Kidney glomerular epithelial cell (primary cell): ENCODE measurements at regions not wholly inside any gene's neighbourhood (a gene's known extent, or its start where the extent isn't known, plus 50 kb on each side); places are given as distances from the start of the nearest gene placed in this dataset.

Experiments
- DNase-seq: peaks from one replicate; lab custom pipeline; 2025; lab: John Stamatoyannopoulos, UW

DNA sequence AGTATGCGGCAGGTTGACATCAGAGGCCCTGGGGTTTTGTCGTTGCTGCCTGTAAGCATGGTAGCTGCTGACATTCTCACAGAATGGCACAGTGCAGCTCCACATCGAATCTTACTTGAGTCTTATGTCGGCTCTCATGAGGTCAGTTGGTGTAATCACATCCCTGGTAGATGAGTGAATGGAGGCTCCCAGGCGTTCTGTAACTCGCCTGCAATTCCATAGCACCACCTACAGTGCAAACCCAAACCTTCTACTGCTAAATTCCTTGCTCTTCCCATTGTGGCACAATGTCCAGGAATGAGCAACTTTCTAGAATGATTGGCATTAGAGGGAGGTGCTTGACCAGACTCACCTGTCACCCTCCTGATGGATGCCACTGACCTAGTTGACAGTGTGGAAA lies 578.4 kb downstream of the CCDC171 start:
- peak; percentile 37 for DNase-seq

DNA sequence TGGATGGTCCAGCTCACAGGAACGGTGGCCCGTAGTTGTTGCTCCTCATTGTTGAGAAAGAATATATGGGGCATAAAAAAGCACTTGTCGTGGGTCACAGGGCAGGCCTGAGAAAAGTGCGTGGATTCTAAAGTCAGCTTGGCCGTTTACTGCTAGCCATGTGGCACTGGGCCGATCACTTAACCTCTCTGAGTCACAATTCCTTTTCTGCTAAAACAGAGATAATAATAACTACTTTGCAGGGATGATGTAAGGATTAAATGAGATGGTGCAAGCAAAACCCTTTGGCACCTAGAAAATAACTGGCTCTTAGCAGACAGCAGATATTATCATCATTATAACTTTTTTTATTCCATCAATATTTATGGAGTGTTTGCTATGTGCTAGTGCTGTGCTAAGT lies 579.7 kb downstream of the CCDC171 start:
- DNase-seq = no peak

DNA sequence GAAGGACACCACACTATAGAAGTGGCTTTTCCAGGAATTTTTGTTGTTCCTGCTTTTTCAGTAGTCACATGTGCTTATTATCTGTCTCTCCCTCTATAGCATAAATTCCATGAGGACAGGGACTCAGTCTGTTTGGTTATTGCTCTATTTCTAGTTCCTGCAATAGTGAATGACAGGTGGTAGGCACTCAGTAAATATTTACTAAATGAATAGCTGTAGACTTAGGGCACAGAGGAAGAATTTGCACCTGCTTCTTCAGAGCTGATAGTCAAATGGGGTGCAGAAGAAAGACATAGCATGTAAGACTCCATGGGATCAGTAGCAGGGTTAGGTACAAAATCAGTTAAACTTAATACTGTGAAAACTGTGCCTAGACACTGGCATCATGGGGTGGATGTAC lies 580.2 kb downstream of the CCDC171 start:
- DNase-seq = no peak

DNA sequence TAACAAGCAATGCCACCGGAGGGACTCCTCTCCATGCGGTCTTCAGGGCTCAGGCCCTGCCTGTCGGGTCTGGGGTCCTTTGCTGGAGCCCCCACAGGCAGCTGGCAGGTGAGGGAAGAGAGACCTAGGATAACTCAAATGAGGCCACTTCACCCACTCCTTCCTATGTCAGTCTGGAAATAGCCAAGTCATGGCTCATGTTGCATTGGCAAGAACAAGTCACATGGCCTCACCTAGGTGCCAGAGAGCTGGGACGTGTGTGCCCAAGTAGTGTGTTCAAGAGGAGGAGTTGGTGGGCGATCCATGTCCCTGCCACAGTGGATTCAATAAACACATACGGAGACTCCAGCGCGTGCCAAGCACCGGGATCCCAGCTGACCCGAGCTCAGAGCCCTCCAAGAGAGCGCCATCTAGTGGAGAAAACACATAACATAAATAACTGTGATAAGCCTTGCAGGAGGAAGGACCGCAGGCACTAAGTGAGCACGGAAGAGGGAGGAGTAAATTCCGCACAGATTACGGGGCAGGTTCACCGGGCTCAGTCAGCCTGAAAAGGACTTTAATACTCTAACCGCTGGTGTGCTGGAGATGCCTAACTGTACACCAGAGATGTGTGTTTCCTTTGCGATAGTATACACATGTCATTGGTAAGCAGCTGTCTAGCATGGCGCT lies 580.8 kb downstream of the CCDC171 start:
- peak; percentile 91 for DNase-seq

DNA sequence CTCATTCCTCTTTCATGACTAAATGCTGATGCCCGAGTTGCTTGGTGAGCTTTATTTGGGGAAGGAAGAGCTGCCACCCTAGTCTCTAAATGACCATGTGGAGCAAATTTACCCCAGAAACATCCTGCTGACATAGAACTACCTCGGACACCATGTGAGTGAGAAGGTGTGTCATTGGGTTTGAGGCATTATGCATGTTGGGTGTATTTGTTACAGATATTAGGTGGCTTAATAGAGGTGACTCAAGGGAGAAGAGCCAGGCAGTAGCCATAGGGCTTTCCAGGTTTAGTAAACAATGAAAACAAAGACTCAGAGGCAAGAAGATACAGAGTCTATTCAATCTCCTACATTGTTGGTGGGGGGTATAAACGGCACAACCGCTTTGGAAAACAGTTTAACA lies 581.5 kb downstream of the CCDC171 start:
- no peak for DNase-seq

DNA sequence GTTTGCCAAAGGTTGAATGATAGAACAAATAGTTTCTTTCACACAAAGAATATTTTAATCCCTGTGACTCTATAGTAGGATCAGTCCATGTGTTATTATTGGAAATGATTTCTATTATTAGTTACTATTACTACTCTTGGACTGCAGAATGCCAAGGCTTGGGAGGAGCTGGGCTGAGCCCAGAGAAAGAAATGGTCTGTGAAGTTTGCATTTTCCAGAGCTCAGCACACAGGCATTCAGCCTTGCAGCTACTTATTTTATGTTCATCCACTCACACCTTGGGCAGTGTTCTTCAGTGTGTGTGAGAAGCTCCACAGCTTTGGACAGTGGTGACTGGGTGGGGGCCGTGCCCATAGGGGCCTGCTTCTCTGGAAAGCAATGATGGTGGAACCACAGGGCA lies 583.1 kb downstream of the CCDC171 start:
- DNase-seq = peak; percentile 22

DNA sequence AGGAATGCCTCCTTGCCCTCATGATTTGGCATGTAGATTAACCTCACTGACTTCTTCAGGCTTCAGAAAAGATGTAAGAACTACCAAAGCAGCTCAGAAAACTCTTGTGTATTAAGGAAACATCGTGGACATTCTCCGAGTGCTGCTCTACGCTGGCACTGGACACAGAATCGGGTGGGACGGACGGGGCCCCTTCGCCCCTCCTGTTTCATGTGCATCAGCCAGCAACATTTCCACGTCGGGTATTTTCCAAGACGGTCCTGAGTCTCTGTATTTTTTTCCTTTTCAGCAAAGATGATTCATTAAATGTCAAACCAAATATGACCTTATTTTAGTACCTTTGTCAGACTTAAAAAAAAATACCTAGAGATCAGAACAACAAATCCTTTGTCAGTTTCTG lies 583.6 kb downstream of the CCDC171 start:
- DNase-seq = peak; percentile 55

DNA sequence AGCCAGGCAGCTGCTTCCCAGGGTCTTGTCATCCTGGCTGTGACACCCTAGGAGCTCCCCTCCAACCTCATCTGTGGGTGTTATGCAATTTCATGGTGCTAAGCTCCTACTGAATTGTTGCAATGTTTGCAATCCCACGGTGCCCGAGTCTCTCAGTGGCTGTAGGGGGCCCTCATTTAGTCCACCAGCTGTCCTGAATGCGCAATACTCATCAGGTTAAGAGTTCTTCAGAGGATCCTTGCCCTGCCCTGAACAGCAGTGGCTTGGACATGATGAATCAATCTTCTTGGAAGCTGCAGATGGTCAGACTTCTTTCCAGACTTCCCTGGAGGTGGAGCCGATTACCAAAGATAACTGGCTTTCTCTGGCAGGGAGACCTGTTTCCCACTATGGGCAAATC lies 584.1 kb downstream of the CCDC171 start:
- peak; percentile 55 for DNase-seq

DNA sequence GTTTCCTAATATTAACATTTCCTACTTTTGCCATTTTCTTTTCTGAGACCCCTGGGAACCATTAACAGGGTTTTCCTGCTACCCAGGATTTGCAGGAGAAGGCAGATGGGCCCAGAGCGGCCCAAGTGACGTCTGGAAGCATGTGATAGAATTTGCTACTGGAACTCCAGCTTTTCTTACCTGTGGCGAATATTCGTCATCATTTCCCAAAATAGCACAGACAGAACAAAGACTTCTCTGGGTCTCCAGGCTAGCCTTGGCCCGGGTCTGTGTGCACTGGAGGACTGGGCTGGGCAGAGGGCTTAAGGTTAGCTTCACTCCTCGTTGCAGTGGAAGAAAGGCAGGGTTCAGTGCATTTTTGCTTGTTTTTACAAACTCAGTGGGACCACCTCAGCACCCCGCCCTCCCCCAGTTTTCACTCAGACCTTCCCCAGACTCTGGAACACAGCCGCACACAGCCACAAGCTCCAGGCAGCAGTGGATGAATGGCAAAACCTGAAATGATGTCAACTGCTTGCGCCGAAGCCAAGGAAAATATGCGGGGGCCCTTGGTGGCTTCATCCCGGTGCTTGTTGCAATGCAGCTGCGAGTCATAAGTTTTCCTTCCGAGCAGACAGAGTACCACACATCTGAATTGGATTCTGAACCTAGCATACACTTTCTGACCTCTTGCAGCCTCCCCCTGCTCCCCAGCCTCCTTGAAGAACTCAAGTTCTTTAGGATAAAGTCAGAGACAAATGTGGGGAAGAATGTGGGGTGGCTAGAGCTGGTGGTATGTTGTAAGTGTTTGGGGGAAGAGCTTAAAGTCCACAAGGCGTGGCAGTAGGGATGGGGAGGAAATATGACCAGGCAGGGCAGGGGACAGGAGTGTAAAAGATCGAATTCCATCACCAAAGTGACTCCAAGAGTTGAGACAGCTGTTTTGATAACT lies 586.0 kb downstream of the CCDC171 start:
- DNase-seq = peak; percentile 56

DNA sequence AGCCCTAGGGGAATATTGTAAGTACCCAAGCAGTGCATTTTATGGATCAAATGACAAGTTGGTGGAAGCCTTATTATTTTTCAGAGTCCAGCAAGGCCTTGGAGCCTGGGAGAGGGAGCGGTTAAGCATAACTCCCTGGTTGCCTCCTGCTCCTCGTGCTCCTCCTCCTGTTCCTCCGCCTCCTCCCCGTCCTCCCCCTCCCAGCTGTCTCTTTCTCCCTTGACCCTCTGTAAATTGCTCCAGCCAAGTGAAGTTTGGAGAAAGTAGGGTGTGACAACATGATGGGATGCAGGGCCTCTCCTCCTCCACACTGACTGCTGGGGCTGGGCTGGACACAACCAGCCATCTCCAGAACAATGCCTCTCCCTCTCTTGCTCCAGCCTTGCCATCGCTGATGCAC lies 586.9 kb downstream of the CCDC171 start:
- no peak for DNase-seq

DNA sequence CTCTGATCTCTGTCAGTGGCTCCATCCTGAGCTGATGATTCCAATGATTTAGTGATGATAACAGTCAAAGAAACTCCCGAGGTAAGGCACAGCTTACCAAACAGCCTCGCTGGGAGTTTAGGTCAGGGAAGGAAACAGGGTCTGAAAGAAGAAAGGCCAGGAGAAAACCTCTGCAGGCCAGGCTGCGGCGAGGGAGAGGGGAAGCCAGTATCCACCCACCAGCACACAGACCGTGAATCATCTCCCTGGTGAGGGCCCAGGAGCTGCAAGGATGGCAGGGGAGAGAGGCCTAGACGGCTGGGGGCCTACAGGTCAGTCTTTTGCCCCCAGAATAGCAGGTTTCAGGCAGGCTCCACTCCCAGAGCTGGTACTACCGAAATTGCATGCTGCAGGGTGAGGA lies 590.5 kb downstream of the CCDC171 start:
- no peak for DNase-seq

DNA sequence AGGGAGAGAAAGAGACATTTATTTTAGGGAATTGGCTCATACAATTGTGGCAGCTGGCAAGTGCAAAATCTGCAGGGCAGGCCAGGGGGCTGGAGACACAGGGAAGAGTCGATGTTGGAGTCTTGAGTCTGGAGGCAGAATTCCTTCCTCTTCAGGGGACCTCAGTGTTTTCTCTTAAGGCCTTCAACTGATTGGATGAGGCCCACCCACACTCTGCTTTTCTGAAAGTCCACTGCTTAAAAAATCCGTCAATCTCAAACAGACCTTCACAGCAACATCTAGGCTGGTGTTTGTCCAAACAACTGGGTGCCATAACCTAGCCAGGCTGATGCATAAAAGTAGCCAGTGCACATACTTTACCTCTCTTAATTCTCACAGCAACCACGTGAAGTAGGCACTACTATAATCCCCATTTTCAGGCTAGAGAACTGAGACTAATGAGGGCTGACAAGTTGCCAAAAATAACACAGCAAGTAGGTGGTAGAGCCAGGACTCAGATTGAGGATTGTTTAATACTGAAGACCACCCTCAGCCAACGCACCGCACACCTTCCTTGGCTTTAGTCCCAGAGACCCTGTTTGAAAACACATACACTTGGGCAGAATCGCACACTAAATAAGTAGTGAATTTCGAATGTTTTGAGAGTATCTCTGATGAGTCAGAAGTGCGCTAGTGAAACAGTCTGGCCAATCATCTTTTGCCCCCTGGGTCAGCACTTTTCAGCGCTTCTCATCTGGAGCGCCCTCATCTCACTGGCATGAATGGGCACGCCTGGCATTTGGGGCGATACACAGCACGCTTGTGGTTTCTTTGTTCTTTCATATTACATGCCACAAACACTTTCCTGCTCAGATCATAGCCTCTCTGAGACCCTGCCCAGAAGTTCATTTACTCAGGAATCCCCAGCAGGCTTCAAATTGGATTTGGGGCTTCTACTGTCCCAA lies 591.4 kb downstream of the CCDC171 start:
- DNase-seq = no peak

DNA sequence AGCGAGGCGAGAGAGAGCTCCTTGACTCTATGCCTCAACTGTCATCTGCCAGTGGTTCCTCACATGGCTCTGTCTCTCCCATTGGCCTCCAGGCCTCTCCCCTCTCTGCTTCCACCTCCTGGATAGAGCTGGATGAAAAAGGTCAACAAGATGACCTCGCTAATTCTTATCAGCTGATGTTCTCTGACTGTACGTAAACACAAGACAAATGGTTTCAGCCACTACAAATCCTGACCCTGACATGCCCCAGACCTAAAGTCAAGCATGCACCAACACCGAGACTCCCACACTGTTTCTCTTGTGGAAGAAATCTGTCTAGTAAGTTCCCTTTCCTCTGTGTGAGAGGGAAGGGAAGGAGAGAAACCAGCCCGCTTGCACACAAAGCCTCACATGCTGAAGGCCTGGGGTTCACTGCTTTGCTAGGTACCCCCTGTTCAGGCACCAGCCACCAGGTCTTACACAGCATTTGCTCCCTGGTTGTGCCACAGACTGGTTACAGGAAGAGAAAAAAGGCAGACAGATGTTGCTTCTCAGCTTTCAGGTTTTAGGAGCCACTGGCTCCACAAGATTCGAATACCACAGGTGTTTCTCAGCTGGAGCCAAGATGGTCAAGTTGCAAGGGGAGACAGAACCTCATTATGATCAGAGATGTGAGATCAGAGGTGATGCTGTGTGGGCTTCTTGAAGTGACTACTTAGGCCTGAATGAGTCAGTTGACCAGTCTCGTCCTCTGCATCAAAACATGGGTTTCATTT lies 592.5 kb downstream of the CCDC171 start:
- no peak for DNase-seq

DNA sequence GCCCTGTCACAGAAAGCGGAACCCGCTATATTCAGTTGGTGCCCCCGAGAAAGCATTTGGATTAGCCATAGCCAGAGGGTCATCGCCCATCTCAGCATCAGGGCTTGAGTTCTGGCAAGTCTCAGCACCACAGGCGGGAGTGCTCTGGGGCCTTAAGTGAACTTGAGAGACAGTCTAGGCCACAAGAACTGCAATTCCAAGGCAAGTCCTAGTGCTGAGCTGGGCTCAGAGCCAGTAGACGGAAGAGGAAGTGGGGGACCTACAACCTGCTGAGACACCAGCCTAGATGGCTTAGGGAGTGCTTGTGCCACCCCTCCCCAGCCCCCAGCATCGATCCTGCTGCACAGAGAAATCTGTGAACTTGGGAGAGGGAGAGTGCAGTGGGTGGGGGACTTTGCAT lies 594.9 kb downstream of the CCDC171 start:
- DNase-seq = no peak

DNA sequence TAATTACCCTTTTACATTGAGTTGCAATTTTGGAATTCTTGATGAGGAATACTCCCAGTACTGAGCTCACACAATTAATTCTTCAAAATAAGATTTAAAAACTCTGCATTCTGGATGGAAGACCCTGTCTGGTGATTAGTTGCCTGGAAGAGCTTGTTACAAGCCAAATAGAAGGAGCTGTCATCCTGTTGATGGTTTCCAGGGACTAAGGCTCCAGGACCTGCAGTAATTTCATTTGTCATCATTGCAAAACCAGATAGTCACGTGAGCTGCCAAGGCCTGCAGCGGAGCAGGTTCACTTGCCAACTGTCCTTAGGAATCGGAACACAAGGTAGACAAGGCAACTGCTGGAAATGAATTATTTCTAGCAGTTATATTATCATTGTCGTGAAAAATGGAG lies 597.7 kb downstream of the CCDC171 start:
- DNase-seq = no peak

DNA sequence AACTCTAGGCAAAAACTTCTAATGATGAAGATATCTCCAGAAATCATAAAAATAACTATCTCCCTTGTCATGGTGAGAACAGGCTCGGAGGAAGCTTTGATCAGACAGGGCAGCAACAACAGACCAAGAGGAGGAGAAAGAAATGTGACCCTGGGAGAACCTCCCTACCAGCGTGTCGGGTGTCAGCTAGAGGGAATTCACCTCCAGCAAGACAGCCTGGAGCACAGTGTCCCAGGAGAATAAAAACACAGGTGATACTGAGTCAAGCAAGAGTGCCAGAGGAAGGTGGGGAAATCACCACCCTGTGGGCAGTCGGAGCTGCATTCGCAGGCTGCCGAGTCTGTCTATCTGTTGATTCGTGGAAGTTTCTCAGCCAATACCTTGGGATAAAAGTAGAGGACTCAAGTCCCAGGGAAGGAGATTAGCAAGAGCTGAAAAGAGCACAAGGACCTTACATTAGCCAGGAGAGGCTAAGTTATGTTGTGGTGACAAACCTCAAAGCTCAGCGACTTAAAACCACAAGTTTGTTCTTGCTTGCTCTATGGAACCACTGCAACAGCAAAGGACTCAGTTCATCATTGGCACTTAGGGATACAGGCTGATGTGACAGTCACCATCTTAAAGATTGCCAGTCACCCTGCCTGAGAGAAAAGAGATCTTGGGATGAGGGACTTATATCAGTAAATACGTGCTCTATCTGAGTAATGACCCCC lies 598.3 kb downstream of the CCDC171 start:
- DNase-seq = no peak

DNA sequence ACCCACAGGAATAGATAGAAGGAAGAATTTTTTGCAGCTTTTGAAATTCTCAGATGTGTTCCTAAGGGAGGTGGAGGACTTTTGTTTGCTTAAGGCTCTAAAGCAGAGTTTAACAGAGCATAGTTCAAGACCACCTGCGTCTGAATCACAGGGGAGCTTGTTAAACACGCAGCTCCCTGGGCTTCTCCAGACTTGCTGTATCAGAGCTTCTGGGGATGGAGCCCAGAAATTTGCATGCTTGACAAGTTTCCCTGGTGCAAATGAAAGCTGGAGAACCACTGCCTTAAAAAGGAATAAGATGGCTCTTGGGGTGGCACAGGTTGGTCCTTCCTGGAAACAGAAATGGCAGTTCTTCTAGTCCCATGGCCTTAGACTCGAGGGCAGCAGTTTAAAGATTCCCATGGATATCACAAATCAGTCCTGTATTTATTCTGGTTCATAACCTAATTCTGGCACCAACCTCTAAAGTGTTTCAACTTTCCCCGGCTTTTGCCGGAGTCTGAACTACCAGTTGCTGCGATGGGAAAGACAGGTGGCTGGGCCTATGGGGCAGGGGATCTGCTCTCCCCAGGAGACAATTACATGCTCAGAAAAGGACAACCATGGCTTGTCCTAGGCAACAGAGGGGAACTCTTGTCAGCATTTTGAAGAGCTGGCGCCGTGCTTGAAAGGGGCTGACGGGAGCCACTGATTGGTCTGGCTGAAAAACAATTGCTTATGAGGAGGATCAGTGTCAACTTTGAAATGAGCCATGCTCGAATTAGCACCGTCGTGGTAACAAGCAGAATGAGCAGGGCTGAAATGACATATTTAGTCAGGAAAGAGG lies 599.6 kb downstream of the CCDC171 start:
- DNase-seq = no peak

DNA sequence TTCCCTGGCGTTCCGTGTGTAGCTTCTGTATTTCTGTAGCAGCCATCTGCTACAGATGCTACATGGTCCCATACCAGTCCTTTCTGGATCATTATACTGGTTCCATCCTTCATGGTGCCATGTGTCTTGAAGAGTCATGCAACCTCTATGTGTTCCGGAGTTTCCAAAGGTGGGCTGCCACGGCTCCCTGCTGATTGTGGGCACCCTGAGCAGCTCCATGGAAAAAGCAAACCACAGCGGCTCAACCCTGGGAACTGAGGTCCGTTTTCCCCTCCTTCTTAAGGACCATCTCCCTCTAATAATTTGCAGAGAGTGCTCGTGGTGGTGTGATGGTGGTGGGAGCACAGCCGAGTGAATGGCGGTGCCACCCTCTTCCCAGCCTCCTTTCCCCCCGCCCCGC lies 600.4 kb downstream of the CCDC171 start:
- no peak for DNase-seq

DNA sequence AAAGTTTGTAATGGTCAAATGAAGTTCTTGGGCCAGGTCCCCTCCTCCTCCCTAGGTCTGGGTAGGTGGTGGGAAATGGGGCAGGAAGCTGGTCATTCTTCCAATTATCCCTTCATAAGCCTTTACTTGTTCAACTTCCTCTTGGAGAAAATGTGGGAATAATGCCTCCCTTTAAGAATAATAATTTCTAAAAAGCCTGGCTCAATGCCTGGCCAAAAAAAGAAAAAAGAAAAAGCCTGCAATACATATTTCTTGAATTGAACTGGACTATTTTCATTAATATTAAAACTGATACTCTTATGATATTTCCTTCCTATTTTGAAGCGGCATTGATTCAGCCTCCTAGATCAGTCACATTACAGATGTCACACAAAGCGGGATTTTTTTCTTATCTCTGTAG lies 600.9 kb downstream of the CCDC171 start:
- no peak for DNase-seq

DNA sequence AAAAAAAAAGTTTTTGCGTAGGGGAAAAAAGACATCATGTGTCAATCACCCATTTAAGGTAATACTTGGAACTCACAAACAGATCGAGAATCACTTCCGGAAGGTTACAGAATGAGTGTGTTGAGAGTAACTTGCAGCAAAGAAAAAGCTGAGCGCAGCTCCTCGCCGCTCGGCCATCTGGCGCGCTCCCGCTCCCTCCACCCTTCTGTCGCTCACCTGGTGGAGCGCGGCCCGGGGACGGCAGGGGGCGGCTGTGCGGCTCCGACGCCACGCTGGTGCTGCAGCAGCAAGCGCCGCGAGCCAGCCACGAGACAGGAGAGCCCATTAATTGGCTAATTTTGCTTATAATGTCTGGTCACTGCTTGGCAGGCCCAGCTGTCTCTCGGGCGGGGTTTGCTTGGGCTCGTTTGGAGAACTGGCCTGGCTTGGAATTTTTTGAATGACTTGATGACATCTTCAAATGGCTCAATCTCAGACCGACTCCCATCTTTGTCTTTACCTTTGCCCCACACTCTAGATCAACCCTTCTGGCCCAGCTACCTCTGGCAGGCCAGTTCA lies 601.8 kb downstream of the CCDC171 start:
- DNase-seq = no peak
